Peyer's patch (tissue), 4 donors: ENCODE measurements at regions not wholly inside any gene's neighbourhood (a gene's known extent, or its start where the extent isn't known, plus 50 kb on each side); places are given as distances from the start of the nearest gene placed in this dataset.

Source experiments
- CTCF ChIP-seq, 6 experiments: fragments of 450-650 bp in 4 of 6; fragments of 200-600 bp in 2 of 6; sonication (generic) in 1 of 6; IDR thresholded peaks; one replicate each; pipeline ENCODE4 v1.5.1; 2017 to 2019; ENCODE audit warnings: antibody characterized with exemption in 6 of 6, mild to moderate bottlenecking in 3 of 6, moderate library complexity in 1 of 6
- POLR2A ChIP-seq, 2 donors: fragments of 450-650 bp; IDR thresholded peaks; one replicate each; pipeline ENCODE4 v1.5.1; 2017; ENCODE audit warnings: antibody characterized with exemption in 2 of 2, mild to moderate bottlenecking in 2 of 2, moderate library complexity in 2 of 2

DNA sequence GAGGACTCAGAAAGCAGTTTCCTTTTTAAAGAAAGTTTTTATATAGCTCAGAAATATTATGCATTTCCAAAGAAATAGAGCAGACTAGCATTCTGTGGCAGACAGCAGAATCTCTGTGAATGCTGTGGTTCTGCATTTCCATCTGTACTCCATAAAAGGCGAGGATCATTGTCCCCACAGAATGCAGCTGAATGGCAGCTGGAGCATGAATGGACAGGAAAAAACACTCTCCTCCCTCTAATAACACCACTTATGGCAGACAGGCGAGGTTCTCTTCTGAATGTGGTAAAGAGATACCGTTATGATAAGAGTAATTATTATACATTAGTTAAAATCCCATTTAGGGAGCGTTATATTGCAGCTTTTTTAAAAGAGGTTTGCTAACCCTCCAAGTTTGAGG, 81.4 kb upstream of the WLS start:
- no peak for TF ChIP-seq CTCF (IDR thresholded peaks at IDR 0.05)
- no peak for TF ChIP-seq POLR2A (IDR thresholded peaks at IDR 0.05)
